Heart left ventricle (tissue), 16 donors: ENCODE measurements at regions not wholly inside any gene's neighbourhood (a gene's known extent, or its start where the extent isn't known, plus 50 kb on each side); places are given as distances from the start of the nearest gene placed in this dataset.
"Not testable (repeated sequence)": the region's sequence is repeated elsewhere in the genome, so short reads cannot be mapped to it uniquely, and the experiment has no call there.

Source experiments
- ATAC-seq, 4 donors: fragments of 200-7000 bp; cut with Tn5 transposase; one replicate each; pipeline ENCODE4 v1.9.1; 2020 to 2022; ENCODE audit warnings: moderate library complexity in 4 of 4, mild to moderate bottlenecking in 3 of 4, moderate number of reproducible peaks in 1 of 4
- DNase-seq, 5 donors: peaks; one replicate each; pipeline ENCODE4 v3.0.0-alpha.2; 2020
- H3K27ac ChIP-seq, 12 donors: fragments of 200-600 bp; sonication (generic) in 4 of 12; one replicate each; pipeline versions ENCODE4 v1.5.0 to v1.8.0; 2016 to 2022; ENCODE audit warnings: mild to moderate bottlenecking in 2 of 12
- H3K27me3 ChIP-seq, 9 donors: fragments of 200-600 bp; sonication (generic) in 2 of 9; one replicate each; pipeline versions ENCODE4 v1.5.1 to v1.8.0; 2016 to 2022; ENCODE audit warnings: mild to moderate bottlenecking in 3 of 9
- H3K36me3 ChIP-seq, 9 donors: fragments of 200-600 bp; sonication (generic) in 2 of 9; one replicate each; pipeline versions ENCODE4 v1.5.0 to v1.8.0; 2018 to 2022; ENCODE audit warnings: mild to moderate bottlenecking in 2 of 9
- H3K4me1 ChIP-seq, 12 donors: fragments of 200-600 bp; sonication (generic) in 4 of 12; one replicate each; pipeline versions ENCODE4 v1.5.0 to v1.8.0; 2016 to 2022; ENCODE audit warnings: mild to moderate bottlenecking in 3 of 12
- H3K4me3 ChIP-seq, 12 donors: fragments of 200-600 bp; sonication (generic) in 4 of 12; one replicate each; pipeline versions ENCODE4 v1.5.0 to v1.8.0; 2017 to 2022; ENCODE audit warnings: mild to moderate bottlenecking in 9 of 12, moderate library complexity in 4 of 12
- H3K9me3 ChIP-seq, 12 donors: fragments of 200-600 bp; sonication (generic) in 4 of 12; one replicate each; pipeline versions ENCODE4 v1.5.0 to v1.8.0; 2016 to 2022; ENCODE audit warnings: mild to moderate bottlenecking in 1 of 12
- POLR2A ChIP-seq, 2 donors: fragments of 450-650 bp; IDR thresholded peaks; one replicate each; pipeline ENCODE4 v1.6.1; 2017; ENCODE audit warnings: antibody characterized with exemption in 2 of 2, mild to moderate bottlenecking in 2 of 2, moderate library complexity in 2 of 2
- WGBS, 4 donors: extraction: QIAGEN DNeasy Blood & Tissue Kit in 2 of 4; methylation state at CpG; one replicate each; pipeline versions ENCODE4 v1.1.5 to v1.1.7; 2013 to 2018; 5-methylcytosine and 5-hydroxymethylcytosine counted together
- intact Hi-C, 10 donors: fragments of 100-400 bp; cut with DNase I; formaldehyde crosslinking; loops; one replicate each; pipeline versions ENCODE4 v1.11.1 to v1.14.2; 2022
- TF ChIP-seq, protein P1 (sequence below), 12 donors: fragments of 200-600 bp; sonication (generic) in 4 of 12; IDR thresholded peaks; one replicate each; pipeline versions ENCODE4 v1.5.0 to v1.8.0; 2018 to 2022; ENCODE audit warnings: antibody characterized with exemption in 12 of 12, mild to moderate bottlenecking in 5 of 12
- donor health status: ischemic (EF 13 %, LVEDD 7.1; RV severe dilation, severe dysfunction).
- donor health status: healthy with polysubstance abuse.
- donor health status: DM: no; HTN: yes; CAD: no.
- donor health status: DM: no; HTN: no; CAD: no.
- donor health status: ischemic (EF 25% LVEDD 6.9; RV normal size, moderate dysfunction).
- donor health status: ischemic (EF 25% LVEDD 5.7; RV mildly dilated, moderate dysfunction).
- donor health status: healthy.
- donor health status: DM: yes; HTN: yes; CAD: no.
- donor health status: ischemic (EF 35%, LVEDD 5.7; RV mildly dilated, moderate dysfunction).
- donor health status: nonischemic (EF 11% LVEDD 7.7; RV severe dilation, severe dysfunction).
- donor health status: DM: yes; HTN: yes; CAD: no.
- donor health status: PGD.
- donor health status: ischemic (EF 29% LVEDD 5.4; RV normal size, mild dysfunction).
- donor health status: nonischemic (EF 23%, LVEDD 6.1; RV moderate dilation, normal function).

DNA sequence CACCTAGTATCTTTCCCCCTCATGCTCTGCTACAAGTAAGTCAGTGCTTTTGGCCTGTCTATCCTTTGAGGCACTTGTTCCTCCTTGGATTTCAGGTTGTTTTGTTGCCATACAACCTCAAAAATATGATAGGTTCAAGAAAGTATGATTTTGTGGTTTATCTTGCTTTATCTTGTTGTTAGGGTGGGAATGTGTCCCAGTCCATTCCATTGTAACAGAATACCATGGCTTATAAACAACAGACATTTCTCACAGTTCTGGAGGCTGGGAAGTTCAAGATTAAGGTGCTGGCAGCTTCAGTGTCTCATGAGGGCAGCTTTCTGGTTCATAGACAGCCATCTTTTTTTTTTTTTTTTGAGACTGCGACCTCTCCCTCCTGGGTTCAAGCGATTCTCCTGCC, 72.1 kb downstream of the TMEM270 start:
- no peaks in the 10 kb centered on the region for H3K36me3 ChIP-seq
- no peak for TF ChIP-seq POLR2A (IDR thresholded peaks at IDR 0.05)
- TF ChIP-seq, protein P1, sequence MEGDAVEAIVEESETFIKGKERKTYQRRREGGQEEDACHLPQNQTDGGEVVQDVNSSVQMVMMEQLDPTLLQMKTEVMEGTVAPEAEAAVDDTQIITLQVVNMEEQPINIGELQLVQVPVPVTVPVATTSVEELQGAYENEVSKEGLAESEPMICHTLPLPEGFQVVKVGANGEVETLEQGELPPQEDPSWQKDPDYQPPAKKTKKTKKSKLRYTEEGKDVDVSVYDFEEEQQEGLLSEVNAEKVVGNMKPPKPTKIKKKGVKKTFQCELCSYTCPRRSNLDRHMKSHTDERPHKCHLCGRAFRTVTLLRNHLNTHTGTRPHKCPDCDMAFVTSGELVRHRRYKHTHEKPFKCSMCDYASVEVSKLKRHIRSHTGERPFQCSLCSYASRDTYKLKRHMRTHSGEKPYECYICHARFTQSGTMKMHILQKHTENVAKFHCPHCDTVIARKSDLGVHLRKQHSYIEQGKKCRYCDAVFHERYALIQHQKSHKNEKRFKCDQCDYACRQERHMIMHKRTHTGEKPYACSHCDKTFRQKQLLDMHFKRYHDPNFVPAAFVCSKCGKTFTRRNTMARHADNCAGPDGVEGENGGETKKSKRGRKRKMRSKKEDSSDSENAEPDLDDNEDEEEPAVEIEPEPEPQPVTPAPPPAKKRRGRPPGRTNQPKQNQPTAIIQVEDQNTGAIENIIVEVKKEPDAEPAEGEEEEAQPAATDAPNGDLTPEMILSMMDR (IDR thresholded peaks at IDR 0.05) = no peak
- no peak overlapping the region for H3K27ac ChIP-seq
- H3K9me3 ChIP-seq = peaks cover 0 to 2% (median 0%) of the 10 kb centered on the region in 12 donors
- ATAC-seq (no peak), DNase-seq (no peak)
- H3K4me3 ChIP-seq = no peak overlapping the region
- 86 to 95% (median 94%) methylated on average over 2 of the region's 2 CpGs for WGBS, 4 donors
- H3K4me1 ChIP-seq = no peaks in the 10 kb centered on the region
- intact Hi-C loops = no loop called here
- no peaks in the 10 kb centered on the region for H3K27me3 ChIP-seq

DNA sequence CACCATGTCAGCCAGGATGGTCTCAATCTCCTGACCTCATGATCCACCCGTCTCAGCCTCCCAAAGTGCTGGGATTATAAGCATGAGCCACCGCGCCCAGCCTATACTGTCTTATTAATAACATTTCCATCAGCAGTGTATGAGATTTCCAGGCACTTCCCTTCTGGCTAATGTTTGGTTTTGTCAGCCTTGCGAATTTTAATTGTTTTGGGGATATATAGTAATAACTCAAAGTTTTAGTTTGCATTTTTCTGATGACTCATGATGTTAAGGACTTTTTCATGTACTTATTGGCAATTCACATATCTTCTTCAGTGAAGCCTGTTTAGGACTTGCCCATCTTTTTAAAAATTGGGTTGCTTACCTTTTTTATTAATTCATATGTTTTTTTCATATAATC, 76.0 kb downstream of the TMEM270 start:
- no peak for TF ChIP-seq POLR2A (IDR thresholded peaks at IDR 0.05)
- TF ChIP-seq, protein P1 (IDR thresholded peaks at IDR 0.05) = no peak
- Histone ChIP-seq H3K9me3 (peaks cover 0 to 31% (median 15%) of the 10 kb centered on the region in 12 donors), H3K4me1 (no peaks in the 10 kb centered on the region), H3K4me3 (no peak overlapping the region), H3K27ac (no peak overlapping the region), H3K27me3 (no peaks in the 10 kb centered on the region), H3K36me3 (no peaks in the 10 kb centered on the region)
- WGBS, 4 donors = 51 to 63% (median 57%) methylated on average over 4 of the region's 4 CpGs
- intact Hi-C loops = no loop called here
- ATAC-seq = no peak
- no peak for DNase-seq

DNA sequence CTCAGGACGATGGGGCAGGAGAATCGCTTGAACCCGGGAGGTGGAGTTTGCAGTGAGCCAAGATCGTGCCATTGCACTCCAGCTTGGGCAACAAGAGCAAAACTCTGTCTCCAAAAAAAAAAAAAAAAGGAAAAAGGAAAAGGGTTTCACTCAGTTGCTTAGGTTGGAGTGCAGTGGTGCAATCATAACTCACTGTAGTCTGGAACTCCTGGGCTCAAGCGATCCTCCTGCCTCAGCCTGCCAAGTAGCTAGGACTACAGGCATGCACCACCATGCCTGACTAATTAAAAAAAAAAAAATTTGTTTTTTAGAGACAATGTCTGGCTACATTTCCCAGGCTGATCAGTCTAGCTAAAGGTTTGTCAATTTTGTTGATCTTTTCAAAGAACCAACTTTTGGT, 76.7 kb downstream of the TMEM270 start:
- DNase-seq, H3K4me1 ChIP-seq, H3K4me3 ChIP-seq, ATAC-seq, H3K27ac ChIP-seq, H3K27me3 ChIP-seq, H3K36me3 ChIP-seq, intact Hi-C loops: not testable (repeated sequence)
- 84 to 89% (median 86%) methylated on average over 5 of the region's 5 CpGs for WGBS, 4 donors
- peaks cover 0 to 31% (median 15%) of the 10 kb centered on the region in 12 donors for H3K9me3 ChIP-seq

DNA sequence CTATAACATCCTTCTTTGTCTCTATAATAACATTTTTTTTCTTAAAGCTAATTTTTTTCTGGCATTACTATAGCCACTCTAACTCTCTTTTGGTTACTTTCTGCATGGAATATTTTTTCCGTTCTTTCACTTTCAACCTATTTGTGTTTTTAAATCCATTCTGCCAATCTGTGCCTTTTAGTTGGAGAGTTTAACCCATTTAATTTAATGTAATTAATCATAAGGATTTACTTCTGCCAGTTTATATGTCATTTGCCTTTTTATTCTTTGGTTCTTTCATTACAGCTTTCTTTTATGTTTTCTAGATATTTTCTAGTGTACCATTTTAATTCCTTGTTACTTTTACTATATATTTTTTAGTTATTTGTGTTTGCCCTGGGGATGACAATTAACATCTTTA, 78.6 kb downstream of the TMEM270 start:
- WGBS, 4 donors = 89 to 96% (median 95%) methylated on average over 1 of the region's 1 CpG
- H3K9me3 ChIP-seq = peaks cover 0 to 31% (median 16%) of the 10 kb centered on the region in 12 donors
- no peak for ATAC-seq
- no peaks in the 10 kb centered on the region for H3K36me3 ChIP-seq
- TF ChIP-seq, protein P1 (IDR thresholded peaks at IDR 0.05) = no peak
- no peak for TF ChIP-seq POLR2A (IDR thresholded peaks at IDR 0.05)
- intact Hi-C loops = no loop called here
- H3K27me3 ChIP-seq = no peaks in the 10 kb centered on the region
- no peak overlapping the region for H3K27ac ChIP-seq
- DNase-seq = no peak
- H3K4me1 ChIP-seq = no peaks in the 10 kb centered on the region
- H3K4me3 ChIP-seq = no peak overlapping the region

DNA sequence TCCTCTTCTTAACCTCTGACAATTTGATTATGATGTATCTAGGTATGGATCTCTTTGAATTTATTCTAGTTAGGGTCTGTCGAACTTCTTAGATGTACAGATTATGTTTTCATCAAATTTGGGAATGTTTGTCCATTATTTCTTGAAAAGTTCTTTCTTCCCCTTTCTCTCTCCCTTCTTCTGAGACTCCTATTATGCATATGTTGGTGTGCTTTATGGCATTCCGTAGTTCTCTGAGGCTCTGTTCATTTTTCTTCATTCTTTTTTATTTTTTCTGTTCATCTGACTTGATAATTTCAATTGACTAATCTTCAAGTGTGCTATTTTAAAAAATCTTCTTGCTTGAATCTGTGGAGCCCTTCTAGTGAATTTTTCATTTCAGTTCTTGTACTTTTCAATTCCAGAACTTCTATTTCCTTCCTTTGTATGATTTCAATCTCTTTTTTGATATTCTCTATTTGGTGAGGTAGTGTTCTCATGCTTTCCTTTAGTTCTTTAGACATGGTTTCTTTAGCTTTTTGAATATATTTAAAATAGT, 79.8 kb downstream of the TMEM270 start:
- TF ChIP-seq, protein P1 (IDR thresholded peaks at IDR 0.05) = no peak
- TF ChIP-seq POLR2A (IDR thresholded peaks at IDR 0.05) = no peak
- Histone ChIP-seq H3K36me3 (no peaks in the 10 kb centered on the region), H3K27ac (no peak overlapping the region), H3K4me1 (no peaks in the 10 kb centered on the region), H3K4me3 (no peak overlapping the region), H3K27me3 (no peaks in the 10 kb centered on the region), H3K9me3 (peaks cover 0 to 43% (median 27%) of the 10 kb centered on the region in 12 donors)
- intact Hi-C loops = no loop called here
- WGBS, 4 donors = 74 to 91% (median 78%) methylated on average over 2 of the region's 2 CpGs
- DNase-seq (no peak), ATAC-seq (no peak)
